ENCODE measurements at regions not wholly inside any gene's neighbourhood (a gene's known extent, or its start where the extent isn't known, plus 50 kb on each side); places are given as distances from the start of the nearest gene placed in this dataset.

DNA sequence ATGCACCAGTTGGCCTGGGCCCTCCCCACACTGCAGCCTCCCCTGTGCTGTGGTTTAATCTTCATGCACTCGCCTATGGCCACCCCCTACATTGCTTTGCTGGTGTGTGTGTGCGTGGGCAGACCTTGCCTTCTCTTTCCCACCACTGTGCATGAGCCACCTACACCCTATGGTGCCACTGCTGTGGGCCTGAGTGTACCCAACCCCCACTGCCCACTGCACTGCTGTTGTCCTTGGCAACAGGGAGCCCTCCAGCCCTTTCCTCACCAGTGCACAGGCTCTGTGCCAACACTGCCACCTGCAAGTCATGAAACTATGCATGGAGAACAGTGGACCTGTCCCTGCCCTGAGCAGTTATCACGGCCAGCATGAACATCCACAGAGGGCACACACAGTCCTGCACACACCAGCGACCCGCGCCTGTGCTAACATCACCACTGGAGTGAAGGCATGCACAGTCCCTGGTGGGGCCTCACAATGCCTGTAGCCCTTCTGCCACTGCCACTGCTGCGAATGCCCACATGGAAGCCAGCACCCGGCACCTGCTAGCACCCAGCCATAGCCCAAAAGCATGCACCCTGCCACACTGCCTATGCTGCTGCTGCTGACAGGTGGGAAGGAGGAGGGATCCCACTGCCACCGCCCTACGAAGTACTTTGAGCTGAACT lies 237.8 kb upstream of the ARSJ start:
- Histone ChIP-seq H3K27ac (no peak overlapping the region), H3K4me2 (no peak overlapping the region), H2AFZ (no peak overlapping the region), H3K4me3 (no peak overlapping the region), H3F3A (ENCODE audit: insufficient read depth, low read depth) (no peaks in the 10 kb centered on the region), H3K79me2 (ENCODE audit: low read depth) (no peaks in the 10 kb centered on the region), H3K4me1 (replicated peaks; ENCODE audit: insufficient read depth) (no peaks in the 10 kb centered on the region), H3K27me3 (ENCODE audit: insufficient read depth, low read depth) (no peaks in the 10 kb centered on the region), H4K20me1 (ENCODE audit: insufficient read depth) (no peaks in the 10 kb centered on the region), H3K9me3 (ENCODE audit: insufficient read depth, low read depth) (no peaks in the 10 kb centered on the region), H3K9me2 (ENCODE audit: insufficient read depth) (no peaks in the 10 kb centered on the region), H3K36me3 (ENCODE audit: low read depth) (no peaks in the 10 kb centered on the region)
- intact Hi-C loops (cut with micrococcal nuclease; ENCODE audit: unreplicated experiment): no loop called here
- POLR2A ChIA-PET (ENCODE audit: unreplicated experiment): interaction anchor here (0.6 kb wide), 1 partner anchor 119 kb away, joined by 3 read pairs; no protein-coding TSS in a partner anchor
- no TSS peak for BruUV-seq (replicated peaks)
- CTCF ChIA-PET: no interaction called here
- no peak for DNase-seq
- TF ChIP-seq, protein P1, sequence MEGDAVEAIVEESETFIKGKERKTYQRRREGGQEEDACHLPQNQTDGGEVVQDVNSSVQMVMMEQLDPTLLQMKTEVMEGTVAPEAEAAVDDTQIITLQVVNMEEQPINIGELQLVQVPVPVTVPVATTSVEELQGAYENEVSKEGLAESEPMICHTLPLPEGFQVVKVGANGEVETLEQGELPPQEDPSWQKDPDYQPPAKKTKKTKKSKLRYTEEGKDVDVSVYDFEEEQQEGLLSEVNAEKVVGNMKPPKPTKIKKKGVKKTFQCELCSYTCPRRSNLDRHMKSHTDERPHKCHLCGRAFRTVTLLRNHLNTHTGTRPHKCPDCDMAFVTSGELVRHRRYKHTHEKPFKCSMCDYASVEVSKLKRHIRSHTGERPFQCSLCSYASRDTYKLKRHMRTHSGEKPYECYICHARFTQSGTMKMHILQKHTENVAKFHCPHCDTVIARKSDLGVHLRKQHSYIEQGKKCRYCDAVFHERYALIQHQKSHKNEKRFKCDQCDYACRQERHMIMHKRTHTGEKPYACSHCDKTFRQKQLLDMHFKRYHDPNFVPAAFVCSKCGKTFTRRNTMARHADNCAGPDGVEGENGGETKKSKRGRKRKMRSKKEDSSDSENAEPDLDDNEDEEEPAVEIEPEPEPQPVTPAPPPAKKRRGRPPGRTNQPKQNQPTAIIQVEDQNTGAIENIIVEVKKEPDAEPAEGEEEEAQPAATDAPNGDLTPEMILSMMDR (conservative IDR thresholded peaks at IDR 0.05): no peak
- TF ChIP-seq EZH2 (IDR thresholded peaks at IDR 0.05; ENCODE audit: low read depth): no peak

DNA sequence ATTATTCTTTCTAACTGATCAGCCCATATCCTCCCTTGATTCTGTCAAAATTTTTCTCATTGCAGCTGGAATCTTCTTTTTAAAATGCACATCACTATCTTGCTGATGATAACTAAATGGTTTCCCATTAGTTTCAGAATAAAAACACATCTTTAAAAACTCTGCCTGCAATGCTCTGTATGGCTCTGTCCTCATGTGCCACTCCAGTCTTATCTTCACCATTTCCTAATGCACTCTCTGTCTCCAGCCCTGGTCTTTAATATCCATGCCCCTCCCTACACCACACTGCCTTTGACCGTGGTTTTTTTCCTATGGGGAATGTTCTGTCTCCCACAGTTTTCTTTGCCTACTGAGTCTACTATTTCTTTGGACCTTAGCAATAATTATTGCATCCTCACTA lies 244.1 kb upstream of the ARSJ start:
- POLR2A ChIA-PET (ENCODE audit: unreplicated experiment): no interaction called here
- no peak overlapping the region for H3K4me3 ChIP-seq

DNA sequence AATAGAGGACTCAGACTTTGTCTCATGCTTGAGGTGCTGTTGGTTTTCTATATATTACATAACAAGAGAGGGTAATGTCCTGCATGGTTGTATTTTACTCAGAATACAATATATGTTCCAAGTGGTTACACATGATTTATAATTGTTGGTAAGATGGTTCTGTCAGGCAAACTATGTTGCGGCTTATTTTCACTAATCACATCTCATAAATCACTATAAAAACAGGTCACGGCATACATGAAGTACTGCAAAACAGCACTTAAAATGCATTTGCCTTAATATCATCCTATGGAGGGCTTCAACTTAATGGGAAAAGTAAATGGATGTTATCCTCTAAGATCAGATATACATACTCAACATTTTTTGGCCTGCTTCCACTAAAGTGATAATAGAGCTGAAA lies 246.0 kb upstream of the ARSJ start:
- Histone ChIP-seq H3K79me2 (ENCODE audit: low read depth) (no peaks in the 10 kb centered on the region), H3K4me2 (no peak overlapping the region), H3K9me3 (ENCODE audit: insufficient read depth, low read depth) (no peaks in the 10 kb centered on the region), H2AFZ (no peak overlapping the region), H3K36me3 (ENCODE audit: low read depth) (no peaks in the 10 kb centered on the region), H3K4me3 (no peak overlapping the region), H3K27me3 (ENCODE audit: insufficient read depth, low read depth) (no peaks in the 10 kb centered on the region), H3F3A (ENCODE audit: insufficient read depth, low read depth) (no peaks in the 10 kb centered on the region), H3K4me1 (replicated peaks; ENCODE audit: insufficient read depth) (no peaks in the 10 kb centered on the region), H3K27ac (no peak overlapping the region), H3K9me2 (ENCODE audit: insufficient read depth) (no peaks in the 10 kb centered on the region), H4K20me1 (ENCODE audit: insufficient read depth) (no peaks in the 10 kb centered on the region)
- BruUV-seq (replicated peaks): no TSS peak
- DNase-seq: no peak
- ChIA-PET CTCF (no interaction called here), POLR2A (ENCODE audit: unreplicated experiment) (no interaction called here)
- TF ChIP-seq, protein P1 (conservative IDR thresholded peaks at IDR 0.05): no peak
- no peak for TF ChIP-seq EZH2 (IDR thresholded peaks at IDR 0.05; ENCODE audit: low read depth)
- intact Hi-C loops (cut with micrococcal nuclease; ENCODE audit: unreplicated experiment): no loop called here

More for the DNA sequence above, 244.1 kb upstream of the ARSJ start:
- H3K27ac ChIP-seq: no peak overlapping the region
- no peaks in the 10 kb centered on the region for H3K27me3 ChIP-seq (ENCODE audit: insufficient read depth, low read depth)
- H3F3A ChIP-seq (ENCODE audit: insufficient read depth, low read depth): no peaks in the 10 kb centered on the region
- no peak for DNase-seq
- no peaks in the 10 kb centered on the region for H3K4me1 ChIP-seq (replicated peaks; ENCODE audit: insufficient read depth)
- intact Hi-C loops (cut with micrococcal nuclease; ENCODE audit: unreplicated experiment): no loop called here
- H4K20me1 ChIP-seq (ENCODE audit: insufficient read depth): no peaks in the 10 kb centered on the region
- CTCF ChIA-PET: no interaction called here
- no peak for TF ChIP-seq EZH2 (IDR thresholded peaks at IDR 0.05; ENCODE audit: low read depth)
- TF ChIP-seq, protein P1 (conservative IDR thresholded peaks at IDR 0.05): no peak
- H3K36me3 ChIP-seq (ENCODE audit: low read depth): no peaks in the 10 kb centered on the region
- no peaks in the 10 kb centered on the region for H3K79me2 ChIP-seq (ENCODE audit: low read depth)
- H2AFZ ChIP-seq: no peak overlapping the region
- BruUV-seq (replicated peaks): no TSS peak
- no peaks in the 10 kb centered on the region for H3K9me3 ChIP-seq (ENCODE audit: insufficient read depth, low read depth)
- H3K4me2 ChIP-seq: no peak overlapping the region
- H3K9me2 ChIP-seq (ENCODE audit: insufficient read depth): no peaks in the 10 kb centered on the region

Data from PC-9 (cell line).